ENCODE measurements at regions not wholly inside any gene's neighbourhood (a gene's known extent, or its start where the extent isn't known, plus 50 kb on each side); places are given as distances from the start of the nearest gene placed in this dataset.
"Not testable (repeated sequence)": the region's sequence is repeated elsewhere in the genome, so short reads cannot be mapped to it uniquely, and the experiment has no call there.

- no peaks in the 10 kb centered on the region for H3K36me3 ChIP-seq (ENCODE audit: low read depth)
- TF ChIP-seq CTCF (IDR thresholded peaks at IDR 0.05): no peak
- no peaks in the 10 kb centered on the region for H3K4me1 ChIP-seq (ENCODE audit: low read depth)
- intact Hi-C loops (cut with DNase I, micrococcal nuclease): no loop called here
- DNase-seq (peak in 1 of 3 donors; percentile 10), ATAC-seq (no peak)
- no peak overlapping the region for H3K4me3 ChIP-seq
- no peaks in the 10 kb centered on the region for H3K9me3 ChIP-seq
Observed at GRCh38 chr5:24226479-24226878, 418.3 kb downstream of the CDH10 start.

- H3K9me3 ChIP-seq; H3K36me3 ChIP-seq (ENCODE audit: low read depth); H3K4me3 ChIP-seq; ATAC-seq; DNase-seq; intact Hi-C loops (cut with DNase I, micrococcal nuclease); H3K4me1 ChIP-seq (ENCODE audit: low read depth): not testable (repeated sequence)
Observed at GRCh38 chr5:24227881-24228280, 416.9 kb downstream of the CDH10 start.

GRCh38 chr5:24232041-24232440 is 412.7 kb downstream of the CDH10 start:
- Histone ChIP-seq H3K4me1 (ENCODE audit: low read depth) (no peaks in the 10 kb centered on the region), H3K9me3 (no peaks in the 10 kb centered on the region), H3K4me3 (no peak overlapping the region), H3K36me3 (ENCODE audit: low read depth) (no peaks in the 10 kb centered on the region)
- no peak for TF ChIP-seq CTCF (IDR thresholded peaks at IDR 0.05)
- ATAC-seq (no peak), DNase-seq (no peak)
- intact Hi-C loops (cut with DNase I, micrococcal nuclease): no loop called here

GRCh38 chr5:24232929-24233498 is 411.8 kb downstream of the CDH10 start:
- no peak overlapping the region for H3K4me3 ChIP-seq

GRCh38 chr5:24235946-24236345 is 408.8 kb downstream of the CDH10 start:
- DNase-seq (no peak), ATAC-seq (no peak)
- intact Hi-C loops (cut with DNase I, micrococcal nuclease): no loop called here
- no peaks in the 10 kb centered on the region for H3K4me1 ChIP-seq (ENCODE audit: low read depth)
- no peak for TF ChIP-seq CTCF (IDR thresholded peaks at IDR 0.05)
- H3K36me3 ChIP-seq (ENCODE audit: low read depth): no peaks in the 10 kb centered on the region
- no peak overlapping the region for H3K4me3 ChIP-seq
- no peaks in the 10 kb centered on the region for H3K9me3 ChIP-seq

More at GRCh38 chr5:24232929-24233498, 411.8 kb downstream of the CDH10 start:
- Histone ChIP-seq H3K4me1 (ENCODE audit: low read depth) (no peaks in the 10 kb centered on the region), H3K36me3 (ENCODE audit: low read depth) (no peaks in the 10 kb centered on the region), H3K9me3 (no peaks in the 10 kb centered on the region)
- intact Hi-C loops (cut with DNase I, micrococcal nuclease): no loop called here
- DNase-seq (no peak), ATAC-seq (no peak)
- TF ChIP-seq CTCF (IDR thresholded peaks at IDR 0.05): no peak

GRCh38 chr5:24245821-24246220 is 399.0 kb downstream of the CDH10 start:
- DNase-seq: no peak
- intact Hi-C loops (cut with DNase I, micrococcal nuclease): no loop called here
- Histone ChIP-seq H3K9me3 (no peaks in the 10 kb centered on the region), H3K36me3 (ENCODE audit: low read depth) (no peaks in the 10 kb centered on the region), H3K4me3 (no peak overlapping the region), H3K4me1 (ENCODE audit: low read depth) (no peaks in the 10 kb centered on the region)
- ATAC-seq: no peak
- TF ChIP-seq CTCF (IDR thresholded peaks at IDR 0.05): no peak
